SK-N-SH (cell line): ENCODE measurements at regions not wholly inside any gene's neighbourhood (a gene's known extent, or its start where the extent isn't known, plus 50 kb on each side); places are given as distances from the start of the nearest gene placed in this dataset.

Experiments
- EZH2phosphoT487 ChIP-seq: fragments of 200-600 bp; sonication (generic); IDR thresholded peaks from 2 replicates; pipeline ENCODE4 v1.6.1; 2017; ENCODE audit warnings: low read depth, mixed run types, mild to moderate bottlenecking, antibody characterized with exemption, moderate library complexity, borderline replicate concordance
- POLR2AphosphoS5 ChIP-seq: IDR thresholded peaks from 2 replicates; pipeline ENCODE4 v1.6.1; 2012; ENCODE audit warnings: low read depth, low read length
- RCOR1 ChIP-seq: fragments of 150-350 bp; IDR thresholded peaks from 2 replicates; pipeline ENCODE4 v1.6.1; 2017; ENCODE audit warnings: antibody characterized with exemption, low read length
- RFX5 ChIP-seq: IDR thresholded peaks from 2 replicates; pipeline ENCODE4 v1.6.1; 2012; ENCODE audit warnings: mild to moderate bottlenecking, improper control_type of control experiment, low read length
- ZBTB33 ChIP-seq: IDR thresholded peaks from 2 replicates; pipeline ENCODE4 v1.4.0; 2012; ENCODE audit warnings: low read depth, borderline replicate concordance
- TF ChIP-seq, protein P1 (sequence below): fragments of 200-600 bp; sonication (generic); IDR thresholded peaks from 2 replicates; pipeline ENCODE4 v1.6.1; 2017; ENCODE audit warnings: antibody characterized with exemption, mild to moderate bottlenecking, moderate library complexity
- TF ChIP-seq, protein P2 (sequence below): IDR thresholded peaks from 2 replicates; pipeline ENCODE4 v1.4.0; 2012; ENCODE audit warnings: low read depth

DNA sequence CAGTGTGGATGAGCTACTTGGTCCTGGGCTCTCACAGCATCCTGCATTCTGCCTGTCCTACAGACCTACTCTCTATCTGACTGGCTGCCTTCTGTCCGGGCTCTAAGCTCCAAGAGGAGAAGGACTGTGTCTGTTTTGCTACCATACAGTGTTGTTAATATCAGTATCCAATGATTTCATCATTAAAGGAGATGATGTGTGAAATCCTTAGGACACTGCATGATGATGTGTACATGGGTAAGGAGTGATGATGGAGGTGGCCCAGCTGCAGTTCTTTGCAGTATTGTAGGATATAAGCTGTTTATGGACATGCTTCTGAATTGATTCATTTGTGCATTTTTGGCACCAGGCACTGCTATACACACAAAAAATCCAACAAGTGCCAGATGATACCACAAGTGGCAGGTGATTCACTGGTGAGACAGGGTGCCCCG is 536.9 kb upstream of the CDH11 start:
- TF ChIP-seq, protein P1, sequence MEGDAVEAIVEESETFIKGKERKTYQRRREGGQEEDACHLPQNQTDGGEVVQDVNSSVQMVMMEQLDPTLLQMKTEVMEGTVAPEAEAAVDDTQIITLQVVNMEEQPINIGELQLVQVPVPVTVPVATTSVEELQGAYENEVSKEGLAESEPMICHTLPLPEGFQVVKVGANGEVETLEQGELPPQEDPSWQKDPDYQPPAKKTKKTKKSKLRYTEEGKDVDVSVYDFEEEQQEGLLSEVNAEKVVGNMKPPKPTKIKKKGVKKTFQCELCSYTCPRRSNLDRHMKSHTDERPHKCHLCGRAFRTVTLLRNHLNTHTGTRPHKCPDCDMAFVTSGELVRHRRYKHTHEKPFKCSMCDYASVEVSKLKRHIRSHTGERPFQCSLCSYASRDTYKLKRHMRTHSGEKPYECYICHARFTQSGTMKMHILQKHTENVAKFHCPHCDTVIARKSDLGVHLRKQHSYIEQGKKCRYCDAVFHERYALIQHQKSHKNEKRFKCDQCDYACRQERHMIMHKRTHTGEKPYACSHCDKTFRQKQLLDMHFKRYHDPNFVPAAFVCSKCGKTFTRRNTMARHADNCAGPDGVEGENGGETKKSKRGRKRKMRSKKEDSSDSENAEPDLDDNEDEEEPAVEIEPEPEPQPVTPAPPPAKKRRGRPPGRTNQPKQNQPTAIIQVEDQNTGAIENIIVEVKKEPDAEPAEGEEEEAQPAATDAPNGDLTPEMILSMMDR, result no peak
- no peak for TF ChIP-seq EZH2phosphoT487
- TF ChIP-seq ZBTB33, result no peak
- no peak for TF ChIP-seq RCOR1
- TF ChIP-seq POLR2AphosphoS5, result no peak
- TF ChIP-seq, protein P2, sequence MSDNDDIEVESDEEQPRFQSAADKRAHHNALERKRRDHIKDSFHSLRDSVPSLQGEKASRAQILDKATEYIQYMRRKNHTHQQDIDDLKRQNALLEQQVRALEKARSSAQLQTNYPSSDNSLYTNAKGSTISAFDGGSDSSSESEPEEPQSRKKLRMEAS, result no peak
- no peak for TF ChIP-seq RFX5
